Sigmoid colon (tissue), 6 donors: ENCODE measurements at regions not wholly inside any gene's neighbourhood (a gene's known extent, or its start where the extent isn't known, plus 50 kb on each side); places are given as distances from the start of the nearest gene placed in this dataset.
"Not testable (repeated sequence)": the region's sequence is repeated elsewhere in the genome, so short reads cannot be mapped to it uniquely, and the experiment has no call there.

Experiments
- DNase-seq: peaks from one replicate; pipeline ENCODE4 v3.0.0-alpha.2; 2019
- H3K27ac ChIP-seq, 4 donors: fragments of 200-600 bp; sonication (generic); one replicate each; pipeline ENCODE4 v1.5.1; 2016 to 2019; ENCODE audit warnings: mild to moderate bottlenecking in 1 of 4
- H3K27me3 ChIP-seq, 3 donors: fragments of 200-600 bp; sonication (generic); one replicate each; pipeline ENCODE4 v1.5.1; 2019; ENCODE audit warnings: mild to moderate bottlenecking in 1 of 3
- H3K36me3 ChIP-seq, 4 donors: fragments of 200-600 bp; sonication (generic); one replicate each; pipeline ENCODE4 v1.5.1; 2016 to 2019
- H3K4me1 ChIP-seq, 4 donors: fragments of 200-600 bp; sonication (generic); one replicate each; pipeline ENCODE4 v1.5.1; 2017 to 2019
- H3K4me3 ChIP-seq, 4 donors: fragments of 200-600 bp; sonication (generic); one replicate each; pipeline ENCODE4 v1.5.1; 2017 to 2019; ENCODE audit warnings: mild to moderate bottlenecking in 2 of 4, moderate library complexity in 1 of 4
- H3K9me3 ChIP-seq, 4 donors: fragments of 200-600 bp in 3 of 4; sonication (generic) in 3 of 4; one replicate each; pipeline versions ENCODE4 v1.5.1 to v1.6.1; 2013 to 2019
- EP300 ChIP-seq, 4 donors: sonication (generic); formaldehyde crosslinking; IDR thresholded peaks; one replicate each; pipeline ENCODE4 v1.6.1; 2017; ENCODE audit warnings: antibody characterized with exemption in 4 of 4
- POLR2A ChIP-seq, 2 donors: fragments of 450-650 bp; IDR thresholded peaks; one replicate each; pipeline ENCODE4 v1.6.1; 2016; ENCODE audit warnings: antibody characterized with exemption in 2 of 2, mild to moderate bottlenecking in 2 of 2, moderate library complexity in 2 of 2
- POLR2AphosphoS5 ChIP-seq, 4 donors: sonication (generic); formaldehyde crosslinking; IDR thresholded peaks; one replicate each; pipeline ENCODE4 v1.6.1; 2017; ENCODE audit warnings: antibody characterized with exemption in 4 of 4
- WGBS, 2 donors: extraction: QIAGEN DNeasy Blood & Tissue Kit; methylation state at CpG; one replicate each; pipeline ENCODE4 v1.1.7; 2013; 5-methylcytosine and 5-hydroxymethylcytosine counted together
- intact Hi-C: fragments of 100-400 bp; cut with DNase I; formaldehyde crosslinking; loops from one replicate; pipeline ENCODE4 v1.15.1; 2023
- TF ChIP-seq, protein P1 (sequence below), 4 experiments: fragments of 450-650 bp in 3 of 4; fragments of 200-600 bp in 1 of 4; IDR thresholded peaks; one replicate each; pipeline ENCODE4 v1.5.1; 2016 to 2019; ENCODE audit warnings: antibody characterized with exemption in 4 of 4, mild to moderate bottlenecking in 3 of 4, moderate library complexity in 2 of 4
- donor health status: healthy with polysubstance abuse.
- donor health status: healthy.

DNA sequence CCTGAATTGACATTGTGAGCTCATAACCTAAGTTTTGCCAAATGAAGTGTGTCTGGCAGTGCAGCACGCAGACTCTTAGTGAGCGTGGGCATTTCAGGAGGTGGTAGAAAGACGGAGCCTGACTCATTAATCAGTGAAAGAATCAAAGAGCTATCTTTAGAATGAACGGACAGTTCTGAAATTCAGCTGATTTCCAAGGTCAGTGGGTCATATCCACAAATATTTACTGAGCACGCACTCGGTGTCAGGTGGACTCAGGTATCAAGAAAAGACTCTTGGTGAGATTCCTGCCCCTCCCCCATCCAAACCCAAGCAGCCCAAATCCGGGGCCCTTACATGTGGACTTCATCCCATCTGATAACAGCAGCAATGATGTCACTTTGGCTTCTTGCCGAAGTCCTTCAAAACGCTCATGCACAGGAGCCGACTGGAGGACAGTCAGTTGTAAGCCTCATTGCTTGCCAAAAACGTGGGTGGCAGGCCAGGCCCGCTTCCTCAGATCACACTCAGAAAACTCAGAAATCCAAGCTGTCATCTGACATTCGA, 185.8 kb downstream of the HS3ST3A1 start:
- Histone ChIP-seq H3K9me3 (no peaks in the 10 kb centered on the region), H3K4me1 (no peaks in the 10 kb centered on the region), H3K36me3 (no peaks in the 10 kb centered on the region), H3K4me3 (no peak overlapping the region), H3K27me3 (no peaks in the 10 kb centered on the region), H3K27ac (no peak overlapping the region)
- WGBS, 2 donors, result 10 to 28% methylated on average over 13 of the region's 13 CpGs
- intact Hi-C loops, result no loop called here
- TF ChIP-seq EP300 (IDR thresholded peaks at IDR 0.05), result no peak
- TF ChIP-seq POLR2A (IDR thresholded peaks at IDR 0.05), result no peak
- TF ChIP-seq POLR2AphosphoS5 (IDR thresholded peaks at IDR 0.05), result no peak
- TF ChIP-seq, protein P1, sequence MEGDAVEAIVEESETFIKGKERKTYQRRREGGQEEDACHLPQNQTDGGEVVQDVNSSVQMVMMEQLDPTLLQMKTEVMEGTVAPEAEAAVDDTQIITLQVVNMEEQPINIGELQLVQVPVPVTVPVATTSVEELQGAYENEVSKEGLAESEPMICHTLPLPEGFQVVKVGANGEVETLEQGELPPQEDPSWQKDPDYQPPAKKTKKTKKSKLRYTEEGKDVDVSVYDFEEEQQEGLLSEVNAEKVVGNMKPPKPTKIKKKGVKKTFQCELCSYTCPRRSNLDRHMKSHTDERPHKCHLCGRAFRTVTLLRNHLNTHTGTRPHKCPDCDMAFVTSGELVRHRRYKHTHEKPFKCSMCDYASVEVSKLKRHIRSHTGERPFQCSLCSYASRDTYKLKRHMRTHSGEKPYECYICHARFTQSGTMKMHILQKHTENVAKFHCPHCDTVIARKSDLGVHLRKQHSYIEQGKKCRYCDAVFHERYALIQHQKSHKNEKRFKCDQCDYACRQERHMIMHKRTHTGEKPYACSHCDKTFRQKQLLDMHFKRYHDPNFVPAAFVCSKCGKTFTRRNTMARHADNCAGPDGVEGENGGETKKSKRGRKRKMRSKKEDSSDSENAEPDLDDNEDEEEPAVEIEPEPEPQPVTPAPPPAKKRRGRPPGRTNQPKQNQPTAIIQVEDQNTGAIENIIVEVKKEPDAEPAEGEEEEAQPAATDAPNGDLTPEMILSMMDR (IDR thresholded peaks at IDR 0.05), result no peak
- DNase-seq, result no peak

GRCh38 chr17:13415200-13415599, 186.5 kb downstream of the HS3ST3A1 start:
- intact Hi-C loops, DNase-seq, H3K4me3 ChIP-seq, H3K9me3 ChIP-seq, H3K27me3 ChIP-seq, H3K27ac ChIP-seq, H3K4me1 ChIP-seq, H3K36me3 ChIP-seq: not testable (repeated sequence)
- 59 to 91% methylated on average over 3 of the region's 3 CpGs for WGBS, 2 donors

- no peak for DNase-seq
- no peaks in the 10 kb centered on the region for H3K4me1 ChIP-seq
- WGBS, 2 donors, result 90 to 92% methylated on average over 7 of the region's 7 CpGs
- H3K9me3 ChIP-seq, result no peaks in the 10 kb centered on the region
- no peak overlapping the region for H3K4me3 ChIP-seq
- intact Hi-C loops, result no loop called here
- H3K36me3 ChIP-seq, result no peaks in the 10 kb centered on the region
- TF ChIP-seq, protein P1 (IDR thresholded peaks at IDR 0.05), result no peak
- TF ChIP-seq POLR2AphosphoS5 (IDR thresholded peaks at IDR 0.05), result no peak
- TF ChIP-seq EP300 (IDR thresholded peaks at IDR 0.05), result no peak
- no peak for TF ChIP-seq POLR2A (IDR thresholded peaks at IDR 0.05)
- no peak overlapping the region for H3K27ac ChIP-seq
- H3K27me3 ChIP-seq, result no peaks in the 10 kb centered on the region
These were observed 188.7 kb downstream of the HS3ST3A1 start for GRCh38 chr17:13413001-13413400.

GRCh38 chr17:13410874-13411273, 190.9 kb downstream of the HS3ST3A1 start:
- no peaks in the 10 kb centered on the region for H3K4me1 ChIP-seq
- H3K4me3 ChIP-seq, result no peak overlapping the region
- DNase-seq, result no peak
- WGBS, 2 donors, result 28 to 36% methylated on average over 2 of the region's 2 CpGs
- no peaks in the 10 kb centered on the region for H3K27me3 ChIP-seq
- H3K9me3 ChIP-seq, result no peaks in the 10 kb centered on the region
- no peak overlapping the region for H3K27ac ChIP-seq
- TF ChIP-seq EP300 (IDR thresholded peaks at IDR 0.05) (no peak), POLR2AphosphoS5 (IDR thresholded peaks at IDR 0.05) (no peak), POLR2A (IDR thresholded peaks at IDR 0.05) (no peak)
- TF ChIP-seq, protein P1 (IDR thresholded peaks at IDR 0.05), result no peak
- H3K36me3 ChIP-seq, result no peaks in the 10 kb centered on the region
- intact Hi-C loops, result no loop called here

DNA sequence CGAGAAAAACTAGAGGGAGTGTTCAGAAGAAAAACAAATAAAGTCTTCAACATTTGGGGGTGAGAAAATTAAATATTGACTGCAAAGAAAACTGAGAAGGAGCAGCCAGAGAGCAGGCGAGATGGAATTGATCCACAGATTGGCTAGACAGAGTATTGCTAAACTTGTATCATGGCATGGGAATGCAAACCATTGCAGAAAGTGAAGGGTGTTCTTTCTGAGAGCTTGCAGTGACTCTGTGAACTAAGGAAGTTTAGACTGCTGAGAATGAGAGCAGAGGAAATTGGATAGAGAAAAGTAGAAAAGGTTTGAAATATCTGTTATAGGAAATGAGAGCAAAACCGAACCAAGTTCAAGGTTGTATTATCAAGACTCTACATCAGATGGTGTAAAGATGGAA, 191.5 kb downstream of the HS3ST3A1 start:
- H3K4me3 ChIP-seq, result no peak overlapping the region
- WGBS, 2 donors, result 73 to 79% methylated on average over 3 of the region's 3 CpGs
- H3K27me3 ChIP-seq, result no peaks in the 10 kb centered on the region
- no peaks in the 10 kb centered on the region for H3K4me1 ChIP-seq
- intact Hi-C loops, result no loop called here
- no peak overlapping the region for H3K27ac ChIP-seq
- no peaks in the 10 kb centered on the region for H3K36me3 ChIP-seq
- TF ChIP-seq EP300 (IDR thresholded peaks at IDR 0.05), result no peak
- no peak for TF ChIP-seq POLR2A (IDR thresholded peaks at IDR 0.05)
- no peak for TF ChIP-seq POLR2AphosphoS5 (IDR thresholded peaks at IDR 0.05)
- TF ChIP-seq, protein P1 (IDR thresholded peaks at IDR 0.05), result no peak
- no peaks in the 10 kb centered on the region for H3K9me3 ChIP-seq
- DNase-seq, result no peak
